Right ventricle myocardium inferior (tissue), 1 donor: ENCODE measurements at regions not wholly inside any gene's neighbourhood (a gene's known extent, or its start where the extent isn't known, plus 50 kb on each side); places are given as distances from the start of the nearest gene placed in this dataset.
"Not testable (repeated sequence)": the region's sequence is repeated elsewhere in the genome, so short reads cannot be mapped to it uniquely, and the experiment has no call there.

Experiments used
- ATAC-seq: fragments of 200-7000 bp; cut with Tn5 transposase; one replicate; pipeline ENCODE4 v1.9.1; 2020; ENCODE audit warnings: mild to moderate bottlenecking, moderate library complexity
- DNase-seq: peaks from one replicate; pipeline ENCODE4 v3.0.0; 2021; ENCODE audit errors: missing footprints
- intact Hi-C: fragments of 100-400 bp; cut with DNase I; formaldehyde crosslinking; loops from one replicate; pipeline ENCODE4 v1.11.0; 2022
- donor health status: DM: no; HTN: yes; CAD: no; lungs with severe emphysema.

GRCh38 chr9:17083258-17083657, 51.6 kb upstream of the CNTLN start:
- DNase-seq, result no peak
- ATAC-seq, result no peak
- intact Hi-C loops, result no loop called here

GRCh38 chr9:17082343-17083064, 52.3 kb upstream of the CNTLN start:
- intact Hi-C loops, result no loop called here
- ATAC-seq, result no peak
- DNase-seq, result no peak

GRCh38 chr9:17081814-17082213, 53.0 kb upstream of the CNTLN start:
- DNase-seq, result no peak
- ATAC-seq, result no peak
- intact Hi-C loops, result no loop called here

GRCh38 chr9:17081351-17081750, 53.5 kb upstream of the CNTLN start:
- intact Hi-C loops, result no loop called here
- ATAC-seq (no peak), DNase-seq (no peak)

- no peak for DNase-seq
- no peak for ATAC-seq
- intact Hi-C loops, result no loop called here
These were observed 58.9 kb upstream of the CNTLN start for GRCh38 chr9:17075758-17076485.

- DNase-seq (no peak), ATAC-seq (no peak)
- intact Hi-C loops, result no loop called here
These were observed 59.6 kb upstream of the CNTLN start for GRCh38 chr9:17075146-17075757.

GRCh38 chr9:17072563-17072962, 62.3 kb upstream of the CNTLN start:
- DNase-seq, intact Hi-C loops, ATAC-seq: not testable (repeated sequence)

GRCh38 chr9:17068671-17069070, 66.2 kb upstream of the CNTLN start:
- ATAC-seq (no peak), DNase-seq (no peak)
- intact Hi-C loops, result no loop called here

- intact Hi-C loops, result no loop called here
- no peak for DNase-seq
- no peak for ATAC-seq
These were observed 69.8 kb upstream of the CNTLN start for GRCh38 chr9:17065062-17065461.

- ATAC-seq, result no peak
- intact Hi-C loops, result loop anchor here (5.0 kb wide), 1 partner anchor 398 kb away; no protein-coding TSS in a partner anchor
- no peak for DNase-seq
These were observed 70.3 kb upstream of the CNTLN start for GRCh38 chr9:17064558-17064957.

GRCh38 chr9:17063535-17064135, 71.2 kb upstream of the CNTLN start:
- DNase-seq, result no peak
- peak; percentile 56 for ATAC-seq
- intact Hi-C loops, result loop anchor here (5.0 kb wide), 1 partner anchor 399 kb away; no protein-coding TSS in a partner anchor

GRCh38 chr9:17062497-17062896, 72.3 kb upstream of the CNTLN start:
- ATAC-seq (no peak), DNase-seq (no peak)
- intact Hi-C loops, result loop anchor here (5.0 kb wide), 1 partner anchor 400 kb away; no protein-coding TSS in a partner anchor

GRCh38 chr9:17060450-17060849, 74.4 kb upstream of the CNTLN start:
- ATAC-seq, result no peak
- DNase-seq, result no peak
- intact Hi-C loops, result loop anchor here (5.0 kb wide), 1 partner anchor 402 kb away; no protein-coding TSS in a partner anchor

GRCh38 chr9:17059465-17059864, 75.4 kb upstream of the CNTLN start:
- ATAC-seq, result no peak
- DNase-seq, result no peak
- intact Hi-C loops, result no loop called here

- no peak for DNase-seq
- ATAC-seq, result no peak
- intact Hi-C loops, result no loop called here
These were observed 77.1 kb upstream of the CNTLN start for GRCh38 chr9:17057729-17058128.

- ATAC-seq (no peak), DNase-seq (no peak)
- intact Hi-C loops, result no loop called here
These were observed 82.2 kb upstream of the CNTLN start for GRCh38 chr9:17052626-17053025.

GRCh38 chr9:17045381-17045940, 89.4 kb upstream of the CNTLN start:
- intact Hi-C loops, result no loop called here
- no peak for ATAC-seq
- DNase-seq, result no peak

GRCh38 chr9:17031546-17031945, 103.3 kb upstream of the CNTLN start:
- ATAC-seq, result no peak
- intact Hi-C loops, result no loop called here

GRCh38 chr9:17025281-17025680, 109.6 kb upstream of the CNTLN start:
- intact Hi-C loops, result no loop called here
- DNase-seq (no peak), ATAC-seq (no peak)

More at GRCh38 chr9:17031546-17031945, 103.3 kb upstream of the CNTLN start:
- no peak for DNase-seq
